Thyroid gland (tissue), 4 donors: ENCODE measurements at regions not wholly inside any gene's neighbourhood (a gene's known extent, or its start where the extent isn't known, plus 50 kb on each side); places are given as distances from the start of the nearest gene placed in this dataset.
"Not testable (repeated sequence)": the region's sequence is repeated elsewhere in the genome, so short reads cannot be mapped to it uniquely, and the experiment has no call there.

Experiments
- POLR2A ChIP-seq, 2 donors: fragments of 450-650 bp; IDR thresholded peaks; one replicate each; pipeline ENCODE4 v1.6.1; 2017; ENCODE audit warnings: antibody characterized with exemption in 2 of 2, mild to moderate bottlenecking in 2 of 2, moderate library complexity in 1 of 2
- TF ChIP-seq, protein P1 (sequence below), 6 experiments: fragments of 200-600 bp in 3 of 6; fragments of 450-650 bp in 3 of 6; sonication (generic) in 3 of 6; IDR thresholded peaks; one replicate each; pipeline ENCODE4 v1.5.1; 2016 to 2019; ENCODE audit warnings: antibody characterized with exemption in 6 of 6, mild to moderate bottlenecking in 2 of 6, inconsistent platforms in 1 of 6, moderate library complexity in 1 of 6

DNA sequence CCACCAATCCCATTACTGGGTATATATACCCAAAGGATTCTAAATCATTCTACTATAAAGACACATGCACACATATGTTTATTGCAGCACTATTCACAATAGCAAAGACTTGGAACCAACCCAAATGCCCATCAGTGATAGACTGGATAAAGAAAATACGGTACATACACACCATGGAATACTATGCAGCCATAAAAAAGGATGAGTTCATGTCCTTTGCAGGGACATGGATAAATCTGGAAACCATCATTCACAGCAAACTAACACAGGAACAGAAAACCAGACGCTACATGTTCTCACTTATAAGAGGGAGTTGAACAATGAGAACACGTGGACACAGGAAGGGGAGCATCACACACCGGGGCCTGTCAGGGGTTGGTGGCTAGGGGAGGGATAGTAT is 154.3 kb downstream of the TPBG start:
- TF ChIP-seq, protein P1, sequence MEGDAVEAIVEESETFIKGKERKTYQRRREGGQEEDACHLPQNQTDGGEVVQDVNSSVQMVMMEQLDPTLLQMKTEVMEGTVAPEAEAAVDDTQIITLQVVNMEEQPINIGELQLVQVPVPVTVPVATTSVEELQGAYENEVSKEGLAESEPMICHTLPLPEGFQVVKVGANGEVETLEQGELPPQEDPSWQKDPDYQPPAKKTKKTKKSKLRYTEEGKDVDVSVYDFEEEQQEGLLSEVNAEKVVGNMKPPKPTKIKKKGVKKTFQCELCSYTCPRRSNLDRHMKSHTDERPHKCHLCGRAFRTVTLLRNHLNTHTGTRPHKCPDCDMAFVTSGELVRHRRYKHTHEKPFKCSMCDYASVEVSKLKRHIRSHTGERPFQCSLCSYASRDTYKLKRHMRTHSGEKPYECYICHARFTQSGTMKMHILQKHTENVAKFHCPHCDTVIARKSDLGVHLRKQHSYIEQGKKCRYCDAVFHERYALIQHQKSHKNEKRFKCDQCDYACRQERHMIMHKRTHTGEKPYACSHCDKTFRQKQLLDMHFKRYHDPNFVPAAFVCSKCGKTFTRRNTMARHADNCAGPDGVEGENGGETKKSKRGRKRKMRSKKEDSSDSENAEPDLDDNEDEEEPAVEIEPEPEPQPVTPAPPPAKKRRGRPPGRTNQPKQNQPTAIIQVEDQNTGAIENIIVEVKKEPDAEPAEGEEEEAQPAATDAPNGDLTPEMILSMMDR (IDR thresholded peaks at IDR 0.05) = not testable (repeated sequence)
- not testable (repeated sequence) for TF ChIP-seq POLR2A (IDR thresholded peaks at IDR 0.05)
